Mesendoderm (in vitro differentiated cells): ENCODE measurements at regions not wholly inside any gene's neighbourhood (a gene's known extent, or its start where the extent isn't known, plus 50 kb on each side); places are given as distances from the start of the nearest gene placed in this dataset.

Experiments used
- DNase-seq: peaks from one replicate; pipeline ENCODE4 v3.0.0; 2013
- H2AK5ac ChIP-seq: 2 replicates; pipeline ENCODE4 v1.6.1; 2013; ENCODE audit warnings: low read length, inconsistent platforms
- H2BK120ac ChIP-seq: 2 replicates; pipeline ENCODE4 v1.6.1; 2013; ENCODE audit warnings: low read depth, mild to moderate bottlenecking, low read length, moderate library complexity, mixed read lengths
- H2BK15ac ChIP-seq: replicated peaks from 2 replicates; pipeline ENCODE4 v1.6.1; 2013; ENCODE audit warnings: low read depth, mild to moderate bottlenecking, moderate library complexity
- H2BK5ac ChIP-seq: 2 replicates; pipeline ENCODE4 v1.6.1; 2013; ENCODE audit warnings: low read length, inconsistent platforms
- H3K18ac ChIP-seq: 2 replicates; pipeline ENCODE4 v1.6.1; 2013; ENCODE audit warnings: mild to moderate bottlenecking, low read length, mixed read lengths
- H3K23ac ChIP-seq: one replicate; pipeline ENCODE4 v1.6.1; 2013; ENCODE audit warnings: low read length
- H3K27ac ChIP-seq: 2 replicates; pipeline ENCODE4 v1.5.1; 2013; ENCODE audit warnings: low read depth, mild to moderate bottlenecking, inconsistent platforms, low read length, moderate library complexity
- H3K27me3 ChIP-seq: 2 replicates; pipeline ENCODE4 v1.6.1; 2013; ENCODE audit warnings: low read length, control low read depth, mild to moderate bottlenecking, inconsistent platforms; ENCODE audit not compliant: insufficient read depth, poor library complexity
- H3K36me3 ChIP-seq: 2 replicates; pipeline ENCODE4 v1.6.1; 2013; ENCODE audit warnings: low read length, inconsistent platforms; ENCODE audit not compliant: control insufficient read depth, insufficient read depth
- H3K4ac ChIP-seq: one replicate; pipeline ENCODE4 v1.6.1; 2013; ENCODE audit warnings: low read depth, mild to moderate bottlenecking, low read length, moderate library complexity
- H3K4me1 ChIP-seq: 2 replicates; pipeline ENCODE4 v1.6.1; 2013; ENCODE audit warnings: low read depth, low read length, inconsistent platforms; ENCODE audit not compliant: control insufficient read depth
- H3K4me2 ChIP-seq: 2 replicates; pipeline ENCODE4 v1.6.1; 2013; ENCODE audit warnings: low read length
- H3K4me3 ChIP-seq: 2 replicates; pipeline ENCODE4 v1.5.1; 2013; ENCODE audit warnings: mild to moderate bottlenecking, low read length
- H3K56ac ChIP-seq: one replicate; pipeline ENCODE4 v1.6.1; 2013; ENCODE audit warnings: low read length
- H3K79me1 ChIP-seq: 2 replicates; pipeline ENCODE4 v1.6.1; 2013; ENCODE audit warnings: low read length, inconsistent platforms
- H3K79me2 ChIP-seq: 2 replicates; pipeline ENCODE4 v1.6.1; 2013; ENCODE audit warnings: mild to moderate bottlenecking, low read length; ENCODE audit not compliant: control insufficient read depth, insufficient read depth
- H3K9ac ChIP-seq: 2 replicates; pipeline ENCODE4 v1.6.1; 2013; ENCODE audit warnings: low read length, inconsistent platforms
- H4K5ac ChIP-seq: one replicate; pipeline ENCODE4 v1.6.1; 2013; ENCODE audit warnings: low read length
- H4K8ac ChIP-seq: one replicate; pipeline ENCODE4 v1.6.1; 2013; ENCODE audit warnings: low read depth, mild to moderate bottlenecking, control low read depth, low read length, moderate library complexity
- WGBS: extraction: QIAGEN DNeasy Blood & Tissue Kit; methylation state at CpG from one replicate; pipeline ENCODE4 v1.1.7; 2013; ENCODE audit warnings: low lambda C conversion rate, missing lambda C conversion rate; ENCODE audit not compliant: insufficient coverage; ENCODE audit errors: extremely low coverage; 5-methylcytosine and 5-hydroxymethylcytosine counted together

DNA sequence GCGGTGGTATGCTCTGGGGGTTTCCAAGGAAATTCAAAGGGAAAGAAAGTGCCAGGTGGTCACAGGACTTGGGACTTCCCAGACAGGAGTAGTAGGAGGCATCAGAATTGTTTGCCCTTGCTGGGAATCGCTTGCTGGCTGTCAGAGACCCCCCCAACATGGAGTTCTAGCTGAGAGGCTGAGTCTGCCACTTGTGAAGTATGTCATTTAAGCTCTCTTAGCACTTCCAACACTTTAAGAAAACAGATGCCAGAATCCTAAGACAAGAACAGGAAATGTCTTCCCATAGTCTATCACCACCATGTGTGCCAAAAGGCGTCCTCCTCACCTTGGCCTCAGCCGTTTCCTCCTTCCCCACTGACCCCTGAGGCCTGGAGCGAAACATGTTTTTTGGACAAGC lies 193.8 kb upstream of the IRX3 start:
- Histone ChIP-seq H4K8ac (no peak overlapping the region), H3K4me3 (no peak overlapping the region), H3K27me3 (no peaks in the 10 kb centered on the region), H3K9ac (no peak overlapping the region), H3K36me3 (no peaks in the 10 kb centered on the region), H3K56ac (no peak overlapping the region), H4K5ac (no peak overlapping the region), H3K4ac (no peak overlapping the region), H3K18ac (no peak overlapping the region), H2BK15ac (no peak overlapping the region), H3K79me1 (no peaks in the 10 kb centered on the region), H3K79me2 (no peaks in the 10 kb centered on the region), H2BK5ac (no peak overlapping the region), H3K4me1 (no peaks in the 10 kb centered on the region), H2BK120ac (no peak overlapping the region), H2AK5ac (no peak overlapping the region), H3K23ac (no peak overlapping the region), H3K27ac (peak overlapping the region; percentile 62), H3K4me2 (no peak overlapping the region)
- no CpG with 5 or more reads among the region's 5 CpGs for WGBS
- peak; percentile 89 for DNase-seq

DNA sequence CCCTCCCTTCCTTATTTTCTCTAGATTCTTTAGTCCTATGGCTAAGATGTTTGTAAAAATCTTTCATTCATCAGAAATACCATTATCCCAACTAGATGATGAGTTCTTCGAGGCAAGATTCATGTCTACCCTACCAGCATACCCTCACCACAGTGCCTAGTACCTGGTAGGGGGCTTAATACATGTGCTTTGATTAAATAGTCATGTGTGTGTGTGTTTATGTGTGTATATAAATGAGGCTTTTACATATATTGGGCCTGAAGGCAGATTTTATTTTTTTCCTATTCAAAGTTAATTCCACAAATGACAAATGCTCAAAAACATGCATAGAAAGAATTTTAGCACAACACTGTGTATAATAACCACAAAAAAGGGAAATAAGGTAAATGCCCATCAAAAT lies 193.0 kb upstream of the IRX3 start:
- no peaks in the 10 kb centered on the region for H3K79me1 ChIP-seq
- no peaks in the 10 kb centered on the region for H3K4me1 ChIP-seq
- no peak for DNase-seq
- H2AK5ac ChIP-seq = no peak overlapping the region
- H3K4me2 ChIP-seq = no peak overlapping the region
- no peak overlapping the region for H3K18ac ChIP-seq
- H3K9ac ChIP-seq = no peak overlapping the region
- no peak overlapping the region for H3K4me3 ChIP-seq
- H3K36me3 ChIP-seq = no peaks in the 10 kb centered on the region
- H3K79me2 ChIP-seq = no peaks in the 10 kb centered on the region
- H4K5ac ChIP-seq = no peak overlapping the region
- no peak overlapping the region for H3K4ac ChIP-seq
- no peak overlapping the region for H3K27ac ChIP-seq
- H4K8ac ChIP-seq = no peak overlapping the region
- H2BK120ac ChIP-seq = no peak overlapping the region
- no peaks in the 10 kb centered on the region for H3K27me3 ChIP-seq
- no peak overlapping the region for H3K23ac ChIP-seq
- no peak overlapping the region for H3K56ac ChIP-seq
- H2BK15ac ChIP-seq = no peak overlapping the region
- WGBS = no CpG with 5 or more reads among the region's 1 CpG
- H2BK5ac ChIP-seq = no peak overlapping the region

DNA sequence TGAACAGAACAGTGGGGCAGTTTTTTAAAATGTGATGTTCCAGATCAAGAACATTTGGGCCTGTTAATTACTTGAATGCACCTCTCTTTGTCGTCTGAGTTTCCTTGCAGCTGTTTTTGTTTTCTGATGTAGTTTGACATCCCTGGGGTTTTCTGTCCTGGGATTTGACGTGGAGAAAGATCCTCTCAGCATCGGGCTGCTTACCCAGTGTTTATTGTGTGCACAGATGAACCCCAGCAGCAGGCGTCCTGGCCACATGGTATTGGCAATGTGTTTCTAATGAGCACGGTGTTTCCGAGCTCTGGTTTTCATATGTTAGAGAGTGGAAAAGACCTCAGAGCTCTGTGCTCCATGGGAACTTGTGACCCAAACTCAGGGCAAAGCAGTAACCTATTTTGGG lies 191.1 kb upstream of the IRX3 start:
- Histone ChIP-seq H3K56ac (peak overlapping the region; percentile 6), H3K79me2 (no peaks in the 10 kb centered on the region), H2BK120ac (no peak overlapping the region), H2BK5ac (no peak overlapping the region), H3K4me2 (no peak overlapping the region), H3K9ac (no peak overlapping the region), H3K36me3 (no peaks in the 10 kb centered on the region), H3K4ac (no peak overlapping the region), H4K5ac (no peak overlapping the region), H3K23ac (no peak overlapping the region), H3K79me1 (no peaks in the 10 kb centered on the region), H3K27ac (no peak overlapping the region), H3K27me3 (no peaks in the 10 kb centered on the region), H3K18ac (no peak overlapping the region), H2BK15ac (no peak overlapping the region), H3K4me3 (no peak overlapping the region), H2AK5ac (no peak overlapping the region), H3K4me1 (no peaks in the 10 kb centered on the region), H4K8ac (no peak overlapping the region)
- WGBS = no CpG with 5 or more reads among the region's 6 CpGs
- DNase-seq = no peak

DNA sequence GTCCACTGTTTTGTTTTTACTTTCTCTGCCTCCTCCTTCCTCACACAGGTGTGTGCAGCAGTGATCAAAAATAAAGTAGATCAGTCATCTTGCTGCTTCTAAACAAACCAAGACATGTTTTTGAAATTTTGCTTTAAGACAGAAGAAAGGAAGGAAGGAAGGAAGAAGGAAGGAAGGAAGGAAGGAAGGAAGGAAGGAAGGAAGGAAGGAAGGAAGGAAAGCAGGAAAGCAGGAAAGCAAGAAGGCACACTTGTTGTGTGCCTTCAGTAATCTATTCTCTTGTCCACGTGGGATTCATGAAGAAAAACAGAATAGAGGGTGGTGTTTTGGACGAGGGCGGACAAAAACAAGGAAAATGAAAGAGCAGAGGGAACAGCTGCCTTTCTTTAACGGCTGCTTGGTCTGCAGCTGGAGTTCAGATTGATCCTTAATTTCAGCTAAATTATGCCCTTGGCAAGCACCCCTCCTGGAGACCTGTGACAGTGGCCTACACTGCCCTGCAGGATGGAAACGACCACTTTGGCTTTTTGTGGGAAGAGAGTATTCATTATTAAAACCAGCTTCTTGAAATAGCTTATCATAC lies 188.5 kb upstream of the IRX3 start:
- H3K18ac ChIP-seq = no peak overlapping the region
- no peak for DNase-seq
- H3K4me3 ChIP-seq = no peak overlapping the region
- H2BK120ac ChIP-seq = no peak overlapping the region
- H3K9ac ChIP-seq = no peak overlapping the region
- H3K79me2 ChIP-seq = no peaks in the 10 kb centered on the region
- no peak overlapping the region for H4K8ac ChIP-seq
- H2AK5ac ChIP-seq = no peak overlapping the region
- H3K56ac ChIP-seq = no peak overlapping the region
- no peaks in the 10 kb centered on the region for H3K36me3 ChIP-seq
- no peaks in the 10 kb centered on the region for H3K27me3 ChIP-seq
- no peak overlapping the region for H3K27ac ChIP-seq
- H2BK5ac ChIP-seq = no peak overlapping the region
- no peak overlapping the region for H3K4ac ChIP-seq
- H4K5ac ChIP-seq = no peak overlapping the region
- no peak overlapping the region for H3K23ac ChIP-seq
- H3K79me1 ChIP-seq = no peaks in the 10 kb centered on the region
- H3K4me1 ChIP-seq = no peaks in the 10 kb centered on the region
- H2BK15ac ChIP-seq = no peak overlapping the region
- no CpG with 5 or more reads among the region's 5 CpGs for WGBS
- no peak overlapping the region for H3K4me2 ChIP-seq

DNA sequence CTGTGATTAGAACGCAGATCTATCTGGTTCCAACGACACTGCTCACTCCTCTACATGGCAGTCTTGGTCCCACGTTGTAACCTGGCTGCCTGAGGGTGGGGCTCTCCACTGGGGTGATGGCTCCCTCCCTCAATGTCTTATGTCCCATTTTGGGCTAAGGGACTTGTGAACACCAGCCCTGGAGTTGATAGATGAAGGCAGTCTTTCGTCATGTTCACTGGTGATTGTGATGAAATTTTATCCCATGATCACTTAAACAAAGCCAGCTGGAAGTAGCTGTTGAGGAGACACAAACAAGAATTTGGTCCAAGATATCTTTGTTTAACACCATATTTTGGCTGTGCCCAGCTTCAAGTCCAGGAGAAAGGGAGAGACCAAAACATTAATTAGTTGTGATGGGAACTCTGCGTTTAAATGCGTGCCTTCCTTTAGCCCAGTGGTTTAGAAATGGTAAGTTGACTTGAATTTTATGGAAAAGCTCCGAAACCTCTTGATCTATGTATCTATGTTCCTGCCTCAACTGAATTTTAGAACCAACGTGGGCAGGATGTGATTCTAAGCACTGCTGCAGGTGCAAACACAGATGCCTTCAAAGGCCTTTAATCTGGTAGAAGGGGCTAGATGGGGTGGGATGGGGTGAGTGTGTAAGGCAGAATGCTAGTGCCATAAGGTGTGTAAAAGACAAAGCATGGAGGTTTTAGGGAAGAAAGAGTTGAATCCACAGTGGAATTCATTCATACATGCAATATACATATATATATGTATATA lies 186.8 kb upstream of the IRX3 start:
- Histone ChIP-seq H2BK15ac (no peak overlapping the region), H4K5ac (no peak overlapping the region), H3K36me3 (no peaks in the 10 kb centered on the region), H3K27ac (no peak overlapping the region), H3K56ac (no peak overlapping the region), H4K8ac (no peak overlapping the region), H2AK5ac (no peak overlapping the region), H2BK5ac (no peak overlapping the region), H3K4me3 (no peak overlapping the region), H3K4ac (no peak overlapping the region), H3K79me2 (no peaks in the 10 kb centered on the region), H3K4me2 (no peak overlapping the region), H2BK120ac (no peak overlapping the region), H3K18ac (no peak overlapping the region), H3K27me3 (no peaks in the 10 kb centered on the region), H3K79me1 (no peaks in the 10 kb centered on the region), H3K23ac (no peak overlapping the region), H3K9ac (no peak overlapping the region), H3K4me1 (no peaks in the 10 kb centered on the region)
- no peak for DNase-seq
- no CpG with 5 or more reads among the region's 8 CpGs for WGBS

DNA sequence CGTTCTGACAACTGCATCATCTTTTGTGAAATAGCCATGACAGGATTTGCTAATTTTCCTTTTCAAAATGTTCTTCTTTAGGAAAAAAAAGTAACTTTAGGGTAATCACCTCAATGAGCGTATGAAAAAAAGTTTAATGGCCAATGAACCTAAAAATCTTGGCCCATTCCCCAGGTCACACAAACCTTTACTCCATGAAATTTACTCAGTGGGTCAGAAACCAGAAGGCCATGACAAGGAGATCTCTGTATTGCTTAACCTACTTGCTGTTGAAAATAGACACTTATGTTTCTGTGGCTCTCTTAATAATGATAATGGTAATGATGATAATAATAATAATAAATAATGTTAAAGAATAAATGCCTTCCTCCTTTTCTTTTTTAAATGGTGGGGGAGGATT lies 180.8 kb upstream of the IRX3 start:
- Histone ChIP-seq H3K27me3 (no peaks in the 10 kb centered on the region), H2AK5ac (no peak overlapping the region), H2BK5ac (no peak overlapping the region), H3K4me1 (no peaks in the 10 kb centered on the region), H3K4ac (no peak overlapping the region), H3K36me3 (no peaks in the 10 kb centered on the region), H3K23ac (no peak overlapping the region), H3K79me2 (no peaks in the 10 kb centered on the region), H3K9ac (no peak overlapping the region), H4K8ac (no peak overlapping the region), H3K79me1 (no peaks in the 10 kb centered on the region), H3K18ac (no peak overlapping the region), H3K4me3 (no peak overlapping the region), H4K5ac (no peak overlapping the region), H2BK15ac (no peak overlapping the region), H3K4me2 (no peak overlapping the region), H3K56ac (no peak overlapping the region), H3K27ac (no peak overlapping the region), H2BK120ac (no peak overlapping the region)
- DNase-seq = no peak
- no CpG with 5 or more reads among the region's 2 CpGs for WGBS
